RWPE1 (cell line): ENCODE measurements at regions not wholly inside any gene's neighbourhood (a gene's known extent, or its start where the extent isn't known, plus 50 kb on each side); places are given as distances from the start of the nearest gene placed in this dataset.
"Not testable (repeated sequence)": the region's sequence is repeated elsewhere in the genome, so short reads cannot be mapped to it uniquely, and the experiment has no call there.

ENCODE experiments used
- CTCF ChIA-PET: fragments of 350-600 bp; sonication (Branson Sonifier 250); formaldehyde crosslinking; extraction: SDS; loops from one replicate; lab custom pipeline; 2021; lab: Yijun Ruan, JAX
- POLR2A ChIA-PET: fragments of 400-600 bp; formaldehyde crosslinking; extraction: SDS; loops from one replicate; lab custom pipeline; 2020; ENCODE audit warnings: antibody characterized with exemption; ENCODE audit not compliant: low non-redundant PET; lab: Yijun Ruan, JAX
- DNase-seq: peaks from one replicate; pipeline ENCODE4 v3.0.0; 2012; ENCODE audit warnings: low spot score
- H3K27ac ChIP-seq: fragments of 450-650 bp; 2 replicates; pipeline ENCODE4 v1.5.1; 2017
- CTCF ChIP-seq: fragments of 450-650 bp; conservative IDR thresholded peaks from 2 replicates; pipeline ENCODE4 v1.5.1; 2017; ENCODE audit warnings: low read depth, mild to moderate bottlenecking

GRCh38 chr2:193156480-193156879 is 961.7 kb upstream of the TMEFF2 start:
- no peak overlapping the region for H3K27ac ChIP-seq
- POLR2A ChIA-PET = no interaction called here
- no peak for DNase-seq
- CTCF ChIA-PET = no interaction called here
- TF ChIP-seq CTCF = no peak

GRCh38 chr2:193154076-193154475 is 959.3 kb upstream of the TMEFF2 start:
- no peak overlapping the region for H3K27ac ChIP-seq
- no peak for DNase-seq
- ChIA-PET CTCF (no interaction called here), POLR2A (no interaction called here)
- TF ChIP-seq CTCF = no peak

- CTCF ChIA-PET = no interaction called here
- no peak for TF ChIP-seq CTCF
- peak; percentile 34 for DNase-seq
- POLR2A ChIA-PET = no interaction called here
- no peak overlapping the region for H3K27ac ChIP-seq
These were observed 958.8 kb upstream of the TMEFF2 start for GRCh38 chr2:193153576-193153975.

GRCh38 chr2:193142467-193142866 is 947.7 kb upstream of the TMEFF2 start:
- DNase-seq, CTCF ChIA-PET, H3K27ac ChIP-seq, POLR2A ChIA-PET: not testable (repeated sequence)

- ChIA-PET CTCF (no interaction called here), POLR2A (no interaction called here)
- no peak overlapping the region for H3K27ac ChIP-seq
- no peak for TF ChIP-seq CTCF
- no peak for DNase-seq
These were observed 947.3 kb upstream of the TMEFF2 start for GRCh38 chr2:193141998-193142397.

GRCh38 chr2:193140895-193141294 is 946.2 kb upstream of the TMEFF2 start:
- DNase-seq, POLR2A ChIA-PET, CTCF ChIA-PET, H3K27ac ChIP-seq: not testable (repeated sequence)

- H3K27ac ChIP-seq = no peak overlapping the region
- no peak for TF ChIP-seq CTCF
- POLR2A ChIA-PET = no interaction called here
- CTCF ChIA-PET = interaction anchor here (0.5 kb wide), 1 partner anchor 238 kb away, joined by 4 read pairs; no protein-coding TSS in a partner anchor
- DNase-seq = no peak
These were observed 930.1 kb upstream of the TMEFF2 start for GRCh38 chr2:193124815-193125214.

- DNase-seq = no peak
- ChIA-PET POLR2A (no interaction called here), CTCF (no interaction called here)
- no peak for TF ChIP-seq CTCF
- H3K27ac ChIP-seq = no peak overlapping the region
These were observed 920.1 kb upstream of the TMEFF2 start for GRCh38 chr2:193114827-193115226.
